Endodermal cell (in vitro differentiated cells): ENCODE measurements at regions not wholly inside any gene's neighbourhood (a gene's known extent, or its start where the extent isn't known, plus 50 kb on each side); places are given as distances from the start of the nearest gene placed in this dataset.

Experiments used
- DNase-seq: peaks from one replicate; pipeline ENCODE4 v3.0.0-alpha.2; 2017
- H3K27ac ChIP-seq: 2 replicates; pipeline ENCODE4 v1.5.1; 2013; ENCODE audit warnings: mild to moderate bottlenecking, low read depth, low read length, moderate library complexity
- H3K27me3 ChIP-seq: 2 replicates; pipeline ENCODE4 v1.6.1; 2013; ENCODE audit warnings: mild to moderate bottlenecking, low read length, moderate library complexity; ENCODE audit not compliant: insufficient read depth, control insufficient read depth, poor library complexity, severe bottlenecking
- H3K36me3 ChIP-seq: 2 replicates; pipeline ENCODE4 v1.7.0; 2013; ENCODE audit warnings: mild to moderate bottlenecking, low read length, moderate library complexity; ENCODE audit not compliant: control insufficient read depth, insufficient read depth
- H3K4me1 ChIP-seq: one replicate; pipeline ENCODE4 v1.7.0; 2013; ENCODE audit warnings: low read length; ENCODE audit not compliant: control insufficient read depth, insufficient read depth
- H3K4me3 ChIP-seq: 2 replicates; pipeline ENCODE4 v1.5.1; 2013; ENCODE audit warnings: mild to moderate bottlenecking, low read length, moderate library complexity
- H3K9ac ChIP-seq: 2 replicates; pipeline ENCODE4 v1.6.1; 2013; ENCODE audit warnings: mild to moderate bottlenecking, low read length, moderate library complexity; ENCODE audit not compliant: poor library complexity, severe bottlenecking; ENCODE audit errors: extremely low read depth
- H3K9me3 ChIP-seq: 2 replicates; pipeline ENCODE4 v1.6.1; 2013; ENCODE audit warnings: mild to moderate bottlenecking, low read length, moderate library complexity; ENCODE audit not compliant: control insufficient read depth
- H3K27ac Mint-ChIP-seq: 2 replicates; pipeline ENCODE4 v1.8.0; 2020; ENCODE audit warnings: mixed read lengths
- H3K27me3 Mint-ChIP-seq: 2 replicates; pipeline ENCODE4 v1.8.0; 2021; ENCODE audit warnings: mild to moderate bottlenecking, mixed read lengths; ENCODE audit not compliant: insufficient read depth
- H3K36me3 Mint-ChIP-seq: 2 replicates; pipeline ENCODE4 v1.8.0; 2020; ENCODE audit warnings: low read depth, mixed read lengths
- H3K4me1 Mint-ChIP-seq: 2 replicates; pipeline ENCODE4 v1.8.0; 2020; ENCODE audit warnings: mixed read lengths
- H3K4me3 Mint-ChIP-seq: 2 replicates; pipeline ENCODE4 v1.8.0; 2020; ENCODE audit warnings: mild to moderate bottlenecking, moderate library complexity, mixed read lengths
- H3K9me3 Mint-ChIP-seq: 2 replicates; pipeline ENCODE4 v1.8.0; 2020; ENCODE audit warnings: mild to moderate bottlenecking, mixed read lengths
- WGBS, 2 experiments: methylation state at CpG; one replicate each; pipeline versions ENCODE4 v1.1.5 to v1.1.7; 2013; ENCODE audit warnings: missing lambda C conversion rate in 2 of 2, mixed read lengths in 1 of 2; ENCODE audit not compliant: insufficient coverage in 1 of 2, insufficient read length in 1 of 2; 5-methylcytosine and 5-hydroxymethylcytosine counted together
- TF ChIP-seq, protein P1 (sequence below): fragments of 200-600 bp; sonication (generic); conservative IDR thresholded peaks from 2 replicates; pipeline ENCODE4 v1.5.0; 2021; ENCODE audit warnings: antibody characterized with exemption, mild to moderate bottlenecking

DNA sequence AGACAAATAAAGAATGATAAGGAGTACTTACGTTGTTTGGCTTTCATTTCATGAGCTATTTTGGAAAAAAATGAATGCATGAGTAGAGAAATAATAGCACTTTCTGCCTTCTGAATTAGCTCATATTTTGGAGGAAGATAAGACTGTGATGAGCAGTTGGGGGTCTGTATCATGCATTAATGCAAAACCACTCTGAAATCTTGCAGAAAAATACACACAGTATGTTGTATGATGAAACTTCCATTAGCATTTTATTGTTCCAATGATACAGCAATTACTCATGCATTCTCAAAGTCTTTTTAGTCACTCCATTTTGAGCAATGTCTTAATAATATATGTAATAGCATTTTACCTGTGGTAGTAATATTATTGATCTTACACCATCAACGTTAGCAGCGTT, 571.0 kb downstream of the CDH8 start:
- DNase-seq = no peak
- Histone ChIP-seq H3K9me3 (no peaks in the 10 kb centered on the region), H3K27ac (no peak overlapping the region), H3K36me3 (no peaks in the 10 kb centered on the region), H3K27me3 (no peaks in the 10 kb centered on the region), H3K9ac (no peak overlapping the region), H3K4me1 (no peaks in the 10 kb centered on the region), H3K4me3 (no peak overlapping the region)
- Mint-ChIP-seq H3K27ac (no peak overlapping the region), H3K27me3 (no peaks in the 10 kb centered on the region), H3K4me1 (no peaks in the 10 kb centered on the region), H3K4me3 (no peak overlapping the region), H3K36me3 (no peaks in the 10 kb centered on the region), H3K9me3 (no peaks in the 10 kb centered on the region)
- WGBS, 2 experiments = 96 to 97% methylated on average over 3 of the region's 3 CpGs
- TF ChIP-seq, protein P1, sequence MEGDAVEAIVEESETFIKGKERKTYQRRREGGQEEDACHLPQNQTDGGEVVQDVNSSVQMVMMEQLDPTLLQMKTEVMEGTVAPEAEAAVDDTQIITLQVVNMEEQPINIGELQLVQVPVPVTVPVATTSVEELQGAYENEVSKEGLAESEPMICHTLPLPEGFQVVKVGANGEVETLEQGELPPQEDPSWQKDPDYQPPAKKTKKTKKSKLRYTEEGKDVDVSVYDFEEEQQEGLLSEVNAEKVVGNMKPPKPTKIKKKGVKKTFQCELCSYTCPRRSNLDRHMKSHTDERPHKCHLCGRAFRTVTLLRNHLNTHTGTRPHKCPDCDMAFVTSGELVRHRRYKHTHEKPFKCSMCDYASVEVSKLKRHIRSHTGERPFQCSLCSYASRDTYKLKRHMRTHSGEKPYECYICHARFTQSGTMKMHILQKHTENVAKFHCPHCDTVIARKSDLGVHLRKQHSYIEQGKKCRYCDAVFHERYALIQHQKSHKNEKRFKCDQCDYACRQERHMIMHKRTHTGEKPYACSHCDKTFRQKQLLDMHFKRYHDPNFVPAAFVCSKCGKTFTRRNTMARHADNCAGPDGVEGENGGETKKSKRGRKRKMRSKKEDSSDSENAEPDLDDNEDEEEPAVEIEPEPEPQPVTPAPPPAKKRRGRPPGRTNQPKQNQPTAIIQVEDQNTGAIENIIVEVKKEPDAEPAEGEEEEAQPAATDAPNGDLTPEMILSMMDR = no peak

- Histone ChIP-seq H3K36me3 (no peaks in the 10 kb centered on the region), H3K4me3 (no peak overlapping the region), H3K27me3 (no peaks in the 10 kb centered on the region), H3K4me1 (no peaks in the 10 kb centered on the region), H3K9ac (no peak overlapping the region), H3K9me3 (no peaks in the 10 kb centered on the region), H3K27ac (no peak overlapping the region)
- H3K27ac Mint-ChIP-seq = no peak overlapping the region
- WGBS, 2 experiments = 94% methylated on average over 2 to 3 of the region's 3 CpGs
- TF ChIP-seq, protein P1 = no peak
- no peaks in the 10 kb centered on the region for H3K36me3 Mint-ChIP-seq
- no peaks in the 10 kb centered on the region for H3K4me1 Mint-ChIP-seq
- H3K27me3 Mint-ChIP-seq = no peaks in the 10 kb centered on the region
- no peak overlapping the region for H3K4me3 Mint-ChIP-seq
- DNase-seq = no peak
- H3K9me3 Mint-ChIP-seq = no peaks in the 10 kb centered on the region
Measured at GRCh38 chr16:61460020-61460419, 576.2 kb downstream of the CDH8 start.

GRCh38 chr16:61435346-61435745, 600.9 kb downstream of the CDH8 start:
- Mint-ChIP-seq H3K4me1 (no peaks in the 10 kb centered on the region), H3K36me3 (no peaks in the 10 kb centered on the region), H3K9me3 (no peaks in the 10 kb centered on the region), H3K27me3 (no peaks in the 10 kb centered on the region), H3K4me3 (no peak overlapping the region), H3K27ac (no peak overlapping the region)
- DNase-seq = no peak
- no peaks in the 10 kb centered on the region for H3K9me3 ChIP-seq
- H3K4me3 ChIP-seq = no peak overlapping the region
- H3K4me1 ChIP-seq = no peaks in the 10 kb centered on the region
- H3K27ac ChIP-seq = no peak overlapping the region
- 91 to 93% methylated on average over 1 to 2 of the region's 2 CpGs for WGBS, 2 experiments
- TF ChIP-seq, protein P1 = no peak
- H3K36me3 ChIP-seq = no peaks in the 10 kb centered on the region
- H3K9ac ChIP-seq = no peak overlapping the region
- H3K27me3 ChIP-seq = no peaks in the 10 kb centered on the region
